Spleen (tissue), 7 donors: ENCODE measurements at regions not wholly inside any gene's neighbourhood (a gene's known extent, or its start where the extent isn't known, plus 50 kb on each side); places are given as distances from the start of the nearest gene placed in this dataset.

Experiments
- CTCF ChIP-seq, 11 experiments: fragments of 200-600 bp in 7 of 11; fragments of 450-650 bp in 4 of 11; sonication (generic) in 4 of 11; IDR thresholded peaks in 8 of 11; conservative IDR thresholded peaks in 3 of 11; 1 replicate in 7 of 11; 2 replicates in 4 of 11; pipeline versions ENCODE4 v1.4.0 to v1.8.0; 2016 to 2021; ENCODE audit warnings: antibody characterized with exemption in 11 of 11, inconsistent platforms in 4 of 11, mild to moderate bottlenecking in 1 of 11
- POLR2A ChIP-seq, 3 donors: fragments of 450-650 bp; IDR thresholded peaks; one replicate each; pipeline ENCODE4 v1.5.1; 2017; ENCODE audit warnings: antibody characterized with exemption in 3 of 3, mild to moderate bottlenecking in 1 of 3
- POLR2AphosphoS5 ChIP-seq, 3 donors: sonication (generic); formaldehyde crosslinking; IDR thresholded peaks; one replicate each; pipeline ENCODE4 v1.5.1; 2017; ENCODE audit warnings: antibody characterized with exemption in 3 of 3
- donor health status: DM: no; HTN: no; CAD: no; lungs with moderate emphysema.
- donor health status: DM: no; HTN: no; CAD: no.
- donor health status: DM: no; HTN: no; CAD: no.

- TF ChIP-seq CTCF (IDR thresholded peaks at IDR 0.05 in 8 of 11, conservative IDR thresholded peaks at IDR 0.05 in 3 of 11) (no peak), POLR2AphosphoS5 (IDR thresholded peaks at IDR 0.05) (no peak), POLR2A (IDR thresholded peaks at IDR 0.05) (no peak)
Observed at GRCh38 chr13:22839603-22840530, 340.9 kb upstream of the SGCG start.
